K562 (cell line): ENCODE measurements at regions not wholly inside any gene's neighbourhood (a gene's known extent, or its start where the extent isn't known, plus 50 kb on each side); places are given as distances from the start of the nearest gene placed in this dataset.

Experiments used
- ATF7 ChIP-seq: fragments of 450-650 bp; IDR thresholded peaks from 2 replicates; pipeline ENCODE4 v1.7.1; 2014; ENCODE audit warnings: mild to moderate bottlenecking, moderate library complexity
- BACH1 ChIP-seq: fragments of 200-800 bp; sonication (Bioruptor generic); IDR thresholded peaks from 2 replicates; pipeline ENCODE4 v1.6.1; 2016; ENCODE audit warnings: missing genetic modification characterization, missing compliant biosample characterization
- BRCA1 ChIP-seq, 2 experiments: fragments of 450-650 bp in 1 of 2; sonication (generic) in 1 of 2; formaldehyde crosslinking in 1 of 2; IDR thresholded peaks; 2 replicates each; pipeline versions ENCODE4 v1.5.0 to v1.6.1; 2017 to 2020; ENCODE audit warnings: mild to moderate bottlenecking in 1 of 2, missing genetic modification reagents in 1 of 2
- ILK ChIP-seq: fragments of 450-650 bp; IDR thresholded peaks from 2 replicates; pipeline ENCODE4 v1.6.1; 2016; ENCODE audit warnings: missing genetic modification characterization, low read depth, mild to moderate bottlenecking, missing compliant biosample characterization, moderate library complexity, borderline replicate concordance
- NELFE ChIP-seq: IDR thresholded peaks from 2 replicates; pipeline ENCODE4 v1.6.1; 2011; ENCODE audit warnings: mild to moderate bottlenecking; ENCODE audit not compliant: insufficient read depth, insufficient read length
- POLR2G ChIP-seq: fragments of 200-400 bp; formaldehyde crosslinking; IDR thresholded peaks from 2 replicates; pipeline ENCODE4 v1.6.1; 2017; ENCODE audit warnings: low read depth, mild to moderate bottlenecking, antibody characterized with exemption, low read length, moderate library complexity
- TCF3 ChIP-seq: sonication (generic); formaldehyde crosslinking; IDR thresholded peaks from 2 replicates; pipeline ENCODE4 v1.4.0; 2020; ENCODE audit warnings: mild to moderate bottlenecking, missing genetic modification reagents
- TF ChIP-seq, protein P1 (sequence below), 3 experiments: fragments of 200-800 bp in 1 of 3; fragments of 250-450 bp in 1 of 3; fragments of 450-650 bp in 1 of 3; sonication (Bioruptor Pico) in 1 of 3; sonication (Bioruptor generic) in 1 of 3; formaldehyde crosslinking in 1 of 3; IDR thresholded peaks; 2 replicates each; pipeline versions ENCODE4 v1.6.1 to v1.8.0; 2016 to 2022; ENCODE audit warnings: mild to moderate bottlenecking in 2 of 3, missing genetic modification characterization in 2 of 3, missing compliant biosample characterization in 1 of 3, moderate library complexity in 1 of 3
- TF ChIP-seq, protein P2 (sequence below): fragments of 250-450 bp; sonication (Bioruptor Pico); IDR thresholded peaks from 2 replicates; pipeline ENCODE4 v1.9.0; 2021; ENCODE audit warnings: mild to moderate bottlenecking, inconsistent platforms
- TF ChIP-seq, protein P3 (sequence below): sonication (generic); formaldehyde crosslinking; IDR thresholded peaks from 2 replicates; pipeline ENCODE4 v1.8.0; 2022; ENCODE audit warnings: mild to moderate bottlenecking, low read depth, missing genetic modification reagents
- TF ChIP-seq, protein P4 (sequence below): fragments of 450-650 bp; IDR thresholded peaks from 2 replicates; pipeline ENCODE4 v1.6.1; 2016; ENCODE audit warnings: borderline replicate concordance

DNA sequence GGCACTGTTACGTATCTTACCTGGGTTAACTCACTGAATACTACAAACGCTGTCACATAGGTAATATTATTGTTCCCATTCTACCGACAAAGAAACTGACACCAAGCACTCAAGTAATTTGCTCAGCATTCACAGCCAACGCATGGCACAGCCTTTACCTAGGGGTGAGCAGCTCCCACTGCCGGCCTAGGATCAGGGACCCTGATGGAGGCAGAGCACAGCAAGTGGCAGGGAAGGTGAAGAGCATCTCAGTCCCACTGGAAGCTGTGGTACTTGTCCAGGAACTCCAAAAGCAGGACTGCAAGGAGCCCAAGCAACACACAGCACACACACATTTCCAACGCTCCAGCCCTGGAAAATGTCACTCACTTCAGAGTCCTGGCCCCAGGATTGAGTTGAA, 111.8 kb upstream of the CDKN3 start (continued):
- TF ChIP-seq ILK (tag) (no peak), NELFE (no peak), TCF3 (CRISPR knock-in tag) (no peak), ATF7 (no peak), POLR2G (no peak), BRCA1 (IDR thresholded peaks at IDR 0.05) (no peak), BRCA1 (CRISPR knock-in tag; IDR thresholded peaks at IDR 0.05) (no peak), BACH1 (tag) (no peak)
- TF ChIP-seq, protein P1, sequence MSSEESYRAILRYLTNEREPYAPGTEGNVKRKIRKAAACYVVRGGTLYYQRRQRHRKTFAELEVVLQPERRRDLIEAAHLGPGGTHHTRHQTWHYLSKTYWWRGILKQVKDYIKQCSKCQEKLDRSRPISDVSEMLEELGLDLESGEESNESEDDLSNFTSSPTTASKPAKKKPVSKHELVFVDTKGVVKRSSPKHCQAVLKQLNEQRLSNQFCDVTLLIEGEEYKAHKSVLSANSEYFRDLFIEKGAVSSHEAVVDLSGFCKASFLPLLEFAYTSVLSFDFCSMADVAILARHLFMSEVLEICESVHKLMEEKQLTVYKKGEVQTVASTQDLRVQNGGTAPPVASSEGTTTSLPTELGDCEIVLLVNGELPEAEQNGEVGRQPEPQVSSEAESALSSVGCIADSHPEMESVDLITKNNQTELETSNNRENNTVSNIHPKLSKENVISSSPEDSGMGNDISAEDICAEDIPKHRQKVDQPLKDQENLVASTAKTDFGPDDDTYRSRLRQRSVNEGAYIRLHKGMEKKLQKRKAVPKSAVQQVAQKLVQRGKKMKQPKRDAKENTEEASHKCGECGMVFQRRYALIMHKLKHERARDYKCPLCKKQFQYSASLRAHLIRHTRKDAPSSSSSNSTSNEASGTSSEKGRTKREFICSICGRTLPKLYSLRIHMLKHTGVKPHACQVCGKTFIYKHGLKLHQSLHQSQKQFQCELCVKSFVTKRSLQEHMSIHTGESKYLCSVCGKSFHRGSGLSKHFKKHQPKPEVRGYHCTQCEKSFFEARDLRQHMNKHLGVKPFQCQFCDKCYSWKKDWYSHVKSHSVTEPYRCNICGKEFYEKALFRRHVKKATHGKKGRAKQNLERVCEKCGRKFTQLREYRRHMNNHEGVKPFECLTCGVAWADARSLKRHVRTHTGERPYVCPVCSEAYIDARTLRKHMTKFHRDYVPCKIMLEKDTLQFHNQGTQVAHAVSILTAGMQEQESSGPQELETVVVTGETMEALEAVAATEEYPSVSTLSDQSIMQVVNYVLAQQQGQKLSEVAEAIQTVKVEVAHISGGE (CRISPR knock-in tag; IDR thresholded peaks at IDR 0.05): no peak
- TF ChIP-seq, protein P2, sequence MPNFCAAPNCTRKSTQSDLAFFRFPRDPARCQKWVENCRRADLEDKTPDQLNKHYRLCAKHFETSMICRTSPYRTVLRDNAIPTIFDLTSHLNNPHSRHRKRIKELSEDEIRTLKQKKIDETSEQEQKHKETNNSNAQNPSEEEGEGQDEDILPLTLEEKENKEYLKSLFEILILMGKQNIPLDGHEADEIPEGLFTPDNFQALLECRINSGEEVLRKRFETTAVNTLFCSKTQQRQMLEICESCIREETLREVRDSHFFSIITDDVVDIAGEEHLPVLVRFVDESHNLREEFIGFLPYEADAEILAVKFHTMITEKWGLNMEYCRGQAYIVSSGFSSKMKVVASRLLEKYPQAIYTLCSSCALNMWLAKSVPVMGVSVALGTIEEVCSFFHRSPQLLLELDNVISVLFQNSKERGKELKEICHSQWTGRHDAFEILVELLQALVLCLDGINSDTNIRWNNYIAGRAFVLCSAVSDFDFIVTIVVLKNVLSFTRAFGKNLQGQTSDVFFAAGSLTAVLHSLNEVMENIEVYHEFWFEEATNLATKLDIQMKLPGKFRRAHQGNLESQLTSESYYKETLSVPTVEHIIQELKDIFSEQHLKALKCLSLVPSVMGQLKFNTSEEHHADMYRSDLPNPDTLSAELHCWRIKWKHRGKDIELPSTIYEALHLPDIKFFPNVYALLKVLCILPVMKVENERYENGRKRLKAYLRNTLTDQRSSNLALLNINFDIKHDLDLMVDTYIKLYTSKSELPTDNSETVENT (CRISPR knock-in tag): no peak
- TF ChIP-seq, protein P3, sequence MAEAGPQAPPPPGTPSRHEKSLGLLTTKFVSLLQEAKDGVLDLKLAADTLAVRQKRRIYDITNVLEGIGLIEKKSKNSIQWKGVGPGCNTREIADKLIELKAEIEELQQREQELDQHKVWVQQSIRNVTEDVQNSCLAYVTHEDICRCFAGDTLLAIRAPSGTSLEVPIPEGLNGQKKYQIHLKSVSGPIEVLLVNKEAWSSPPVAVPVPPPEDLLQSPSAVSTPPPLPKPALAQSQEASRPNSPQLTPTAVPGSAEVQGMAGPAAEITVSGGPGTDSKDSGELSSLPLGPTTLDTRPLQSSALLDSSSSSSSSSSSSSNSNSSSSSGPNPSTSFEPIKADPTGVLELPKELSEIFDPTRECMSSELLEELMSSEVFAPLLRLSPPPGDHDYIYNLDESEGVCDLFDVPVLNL: no peak
- TF ChIP-seq, protein P4, sequence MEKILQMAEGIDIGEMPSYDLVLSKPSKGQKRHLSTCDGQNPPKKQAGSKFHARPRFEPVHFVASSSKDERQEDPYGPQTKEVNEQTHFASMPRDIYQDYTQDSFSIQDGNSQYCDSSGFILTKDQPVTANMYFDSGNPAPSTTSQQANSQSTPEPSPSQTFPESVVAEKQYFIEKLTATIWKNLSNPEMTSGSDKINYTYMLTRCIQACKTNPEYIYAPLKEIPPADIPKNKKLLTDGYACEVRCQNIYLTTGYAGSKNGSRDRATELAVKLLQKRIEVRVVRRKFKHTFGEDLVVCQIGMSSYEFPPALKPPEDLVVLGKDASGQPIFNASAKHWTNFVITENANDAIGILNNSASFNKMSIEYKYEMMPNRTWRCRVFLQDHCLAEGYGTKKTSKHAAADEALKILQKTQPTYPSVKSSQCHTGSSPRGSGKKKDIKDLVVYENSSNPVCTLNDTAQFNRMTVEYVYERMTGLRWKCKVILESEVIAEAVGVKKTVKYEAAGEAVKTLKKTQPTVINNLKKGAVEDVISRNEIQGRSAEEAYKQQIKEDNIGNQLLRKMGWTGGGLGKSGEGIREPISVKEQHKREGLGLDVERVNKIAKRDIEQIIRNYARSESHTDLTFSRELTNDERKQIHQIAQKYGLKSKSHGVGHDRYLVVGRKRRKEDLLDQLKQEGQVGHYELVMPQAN: no peak
